ACC112 (cell line): ENCODE measurements at regions not wholly inside any gene's neighbourhood (a gene's known extent, or its start where the extent isn't known, plus 50 kb on each side); places are given as distances from the start of the nearest gene placed in this dataset.

Experiments
- H2AFZ ChIP-seq: fragments of 200-600 bp; sonication (generic); one replicate; pipeline ENCODE4 v1.6.0; 2017; ENCODE audit warnings: antibody characterized with exemption, low read length; ENCODE audit not compliant: unreplicated experiment
- H3K27ac ChIP-seq: fragments of 200-600 bp; sonication (generic); 2 replicates; pipeline ENCODE4 v1.5.1; 2014; ENCODE audit warnings: low read depth, mild to moderate bottlenecking, antibody characterized with exemption, low read length, moderate library complexity
- H3K27me3 ChIP-seq: fragments of 200-600 bp; sonication (generic); 2 replicates; pipeline ENCODE4 v1.6.1; 2014; ENCODE audit warnings: mild to moderate bottlenecking, antibody characterized with exemption, low read length, moderate library complexity, mixed read lengths; ENCODE audit not compliant: insufficient read depth
- H3K36me3 ChIP-seq: fragments of 200-600 bp; sonication (generic); 2 replicates; pipeline ENCODE4 v1.6.1; 2016; ENCODE audit warnings: mild to moderate bottlenecking, antibody characterized with exemption, low read length, moderate library complexity, mixed read lengths; ENCODE audit not compliant: insufficient read depth
- H3K4me1 ChIP-seq: fragments of 200-600 bp; sonication (generic); one replicate; pipeline ENCODE4 v1.6.1; 2016; ENCODE audit warnings: low read length, mixed read lengths; ENCODE audit not compliant: insufficient read depth, unreplicated experiment, control insufficient read depth
- H3K4me3 ChIP-seq: fragments of 200-600 bp; sonication (generic); 2 replicates; pipeline ENCODE4 v1.5.1; 2014; ENCODE audit warnings: mild to moderate bottlenecking, low read depth, low read length
- H3K79me2 ChIP-seq: fragments of 200-600 bp; sonication (generic); one replicate; pipeline ENCODE4 v1.6.0; 2016; ENCODE audit warnings: low read length; ENCODE audit not compliant: control insufficient read depth, unreplicated experiment, insufficient read depth

DNA sequence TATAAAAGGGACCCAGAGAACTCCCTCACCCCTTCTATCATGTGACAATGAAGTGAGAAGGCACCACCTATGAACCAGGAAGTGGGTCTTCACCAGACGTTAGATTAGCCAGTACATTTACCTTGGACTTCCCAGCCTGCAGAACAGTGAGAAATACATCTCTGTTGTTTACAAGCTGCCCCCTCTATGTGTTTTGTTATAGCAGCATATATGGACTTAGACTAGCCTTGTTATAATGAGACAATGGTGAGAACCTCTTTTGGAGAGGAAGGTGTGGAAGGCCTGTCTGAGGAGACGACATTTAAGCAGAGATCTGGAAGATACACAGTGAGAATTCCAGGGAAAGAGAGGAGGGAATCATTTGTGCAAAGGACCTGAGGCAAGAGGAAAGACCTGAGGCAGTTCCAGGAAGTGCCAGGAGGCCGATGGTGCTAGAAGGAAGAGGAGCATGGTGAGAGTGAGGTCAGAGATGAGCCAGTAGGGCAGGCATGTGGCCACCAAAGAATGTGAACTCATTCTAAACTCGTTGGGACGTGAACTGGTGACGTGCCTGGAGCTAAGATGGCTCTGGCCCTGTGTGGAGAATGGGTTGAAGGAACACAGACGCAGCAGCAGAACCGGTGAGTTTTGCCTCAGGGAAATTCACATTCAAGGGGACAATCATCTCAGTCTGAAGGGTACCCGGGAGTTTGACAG is 98.9 kb upstream of the IRF2BP2 start:
- peaks cover 20% of the 10 kb centered on the region for H3K4me1 ChIP-seq
- no peak overlapping the region for H3K4me3 ChIP-seq
- H3K79me2 ChIP-seq, result no peaks in the 10 kb centered on the region
- no peaks in the 10 kb centered on the region for H3K36me3 ChIP-seq
- H2AFZ ChIP-seq, result no peak overlapping the region
- no peaks in the 10 kb centered on the region for H3K27me3 ChIP-seq
- H3K27ac ChIP-seq, result no peak overlapping the region

DNA sequence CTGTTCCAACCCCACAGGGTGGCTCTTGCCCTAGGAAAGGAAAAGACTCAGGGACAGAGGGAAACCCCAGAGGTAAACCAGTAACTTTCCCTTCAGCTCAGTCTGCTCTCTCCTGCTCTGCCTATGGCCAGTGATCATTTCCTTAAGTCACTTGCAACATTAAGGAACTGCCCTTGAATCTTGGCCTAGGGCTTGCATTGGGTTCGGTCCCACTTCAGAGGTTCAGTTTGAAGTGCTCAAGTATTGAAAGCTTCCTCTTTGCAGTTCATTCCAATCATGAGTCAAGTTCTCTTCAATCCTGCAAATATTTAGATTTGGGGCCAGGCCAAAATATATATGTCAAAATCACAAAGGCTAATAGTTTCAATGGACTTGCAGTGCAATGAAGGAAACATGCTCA is 97.7 kb upstream of the IRF2BP2 start:
- Histone ChIP-seq H3K4me3 (no peak overlapping the region), H3K36me3 (no peaks in the 10 kb centered on the region), H2AFZ (peak overlapping the region; percentile 80)

DNA sequence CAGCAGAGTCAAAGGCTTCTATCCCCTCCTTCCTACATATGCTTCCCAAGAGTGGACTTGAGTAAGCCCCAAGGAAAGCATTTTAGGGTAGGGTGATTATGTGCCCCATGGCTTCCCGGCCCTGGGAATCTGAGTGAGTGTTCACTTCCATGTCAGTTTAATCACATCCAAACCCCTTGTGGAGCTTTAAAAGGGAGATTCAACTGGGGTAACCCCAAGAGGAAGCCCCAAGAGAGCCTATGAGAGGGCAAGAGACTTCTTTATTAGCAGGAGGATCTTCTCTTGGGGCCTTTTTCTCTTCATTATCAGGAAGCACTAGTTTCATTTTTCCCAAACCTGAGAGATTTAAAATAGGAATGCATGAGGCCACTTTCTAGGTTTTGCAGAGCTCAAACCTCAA is 97.0 kb upstream of the IRF2BP2 start:
- Histone ChIP-seq H3K36me3 (no peaks in the 10 kb centered on the region), H3K27ac (peak overlapping the region; percentile 31; the same call in 1 of the 2 replicates), H3K4me3 (no peak overlapping the region), H3K27me3 (no peaks in the 10 kb centered on the region), H3K4me1 (peaks cover 20% of the 10 kb centered on the region), H2AFZ (no peak overlapping the region), H3K79me2 (no peaks in the 10 kb centered on the region)

More for the DNA sequence above, 97.7 kb upstream of the IRF2BP2 start:
- H3K79me2 ChIP-seq, result no peaks in the 10 kb centered on the region
- H3K27me3 ChIP-seq, result no peaks in the 10 kb centered on the region
- peak overlapping the region; percentile 31; the same call in 1 of the 2 replicates for H3K27ac ChIP-seq
- H3K4me1 ChIP-seq, result peaks cover 20% of the 10 kb centered on the region

DNA sequence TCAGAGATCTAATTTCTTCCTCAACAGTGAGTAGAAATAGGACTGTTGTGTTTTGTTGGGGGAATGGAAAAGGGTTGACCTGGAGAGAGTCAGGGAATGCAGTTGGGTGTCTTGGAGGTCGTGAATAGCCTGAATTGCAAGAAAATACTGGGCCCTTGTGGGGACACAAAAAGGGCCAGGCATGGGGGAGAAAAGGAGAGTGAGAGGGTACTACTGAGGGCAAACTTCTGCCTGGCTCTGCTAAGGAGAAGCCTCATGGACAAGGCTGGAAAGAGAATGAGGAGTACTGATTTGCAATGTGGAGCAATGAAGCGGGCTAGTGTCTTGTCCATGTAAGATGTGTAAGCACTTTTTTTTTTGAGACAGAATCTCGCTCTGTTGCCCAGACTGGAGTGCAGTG is 96.2 kb upstream of the IRF2BP2 start:
- H3K4me1 ChIP-seq, result peaks cover 16% of the 10 kb centered on the region
- H3K27ac ChIP-seq, result no peak overlapping the region
- no peaks in the 10 kb centered on the region for H3K36me3 ChIP-seq
- no peaks in the 10 kb centered on the region for H3K27me3 ChIP-seq
- H3K4me3 ChIP-seq, result no peak overlapping the region
- no peaks in the 10 kb centered on the region for H3K79me2 ChIP-seq
- H2AFZ ChIP-seq, result no peak overlapping the region

DNA sequence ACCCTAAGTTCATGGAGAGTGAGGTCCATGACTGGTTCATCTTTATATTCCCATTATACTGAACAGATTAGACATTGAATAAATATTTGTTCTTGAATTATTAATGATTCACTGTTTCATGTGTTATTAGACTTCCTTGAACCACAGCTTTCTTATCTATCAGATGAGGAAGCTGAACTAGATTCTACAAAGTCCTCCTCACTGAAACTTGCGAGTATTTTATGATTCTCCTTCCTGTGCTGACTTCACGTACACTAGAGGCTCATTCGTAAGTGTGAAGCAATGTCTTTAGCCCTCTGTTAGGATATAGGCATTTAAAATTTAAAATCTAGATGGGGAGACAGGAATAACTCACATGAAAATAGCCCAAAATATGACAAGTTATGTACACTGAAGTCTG is 95.6 kb upstream of the IRF2BP2 start:
- Histone ChIP-seq H3K4me1 (peaks cover 16% of the 10 kb centered on the region), H3K27ac (no peak overlapping the region), H3K79me2 (no peaks in the 10 kb centered on the region), H3K27me3 (no peaks in the 10 kb centered on the region), H2AFZ (no peak overlapping the region), H3K4me3 (no peak overlapping the region), H3K36me3 (no peaks in the 10 kb centered on the region)

DNA sequence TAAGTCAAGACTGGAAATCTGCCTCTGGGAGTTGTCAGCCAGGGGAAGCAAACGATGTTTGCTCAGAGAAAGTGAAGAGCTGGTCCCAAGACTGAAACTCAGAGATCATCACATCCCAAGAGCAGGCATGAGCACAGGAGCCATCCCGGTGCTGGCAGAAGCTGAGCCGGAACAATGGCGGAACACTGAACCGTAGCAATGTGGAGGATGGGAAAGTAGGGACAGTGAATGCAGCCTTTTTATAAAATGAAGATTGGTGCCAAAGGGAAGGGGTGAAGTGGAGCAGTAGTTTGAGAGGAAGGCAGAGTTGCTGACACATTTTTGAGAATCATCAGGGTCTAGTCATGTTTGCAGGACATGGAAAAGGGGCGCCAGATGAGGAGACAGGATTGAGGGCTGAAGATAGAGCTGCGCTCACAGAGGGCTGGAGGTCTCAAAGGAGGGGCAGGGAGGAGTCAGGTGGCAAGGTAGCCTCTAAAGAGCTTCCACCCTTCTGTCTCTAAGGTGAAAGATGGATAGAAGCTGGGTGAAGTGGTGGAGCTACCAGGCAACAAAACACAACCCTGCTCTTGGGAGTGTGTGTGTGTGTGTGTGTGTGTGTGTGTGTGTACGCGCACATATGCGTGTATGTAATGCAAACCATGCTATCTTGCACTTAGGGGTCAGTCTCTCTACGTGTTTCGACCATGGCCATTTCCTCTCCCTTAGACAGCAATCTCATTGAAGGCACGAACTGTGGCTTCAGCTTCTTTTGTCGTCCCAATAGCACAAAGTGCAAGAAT is 94.3 kb upstream of the IRF2BP2 start:
- Histone ChIP-seq H3K36me3 (no peaks in the 10 kb centered on the region), H3K27ac (no peak overlapping the region), H3K27me3 (no peaks in the 10 kb centered on the region), H3K79me2 (no peaks in the 10 kb centered on the region), H3K4me3 (no peak overlapping the region), H3K4me1 (peaks cover 26% of the 10 kb centered on the region), H2AFZ (no peak overlapping the region)

DNA sequence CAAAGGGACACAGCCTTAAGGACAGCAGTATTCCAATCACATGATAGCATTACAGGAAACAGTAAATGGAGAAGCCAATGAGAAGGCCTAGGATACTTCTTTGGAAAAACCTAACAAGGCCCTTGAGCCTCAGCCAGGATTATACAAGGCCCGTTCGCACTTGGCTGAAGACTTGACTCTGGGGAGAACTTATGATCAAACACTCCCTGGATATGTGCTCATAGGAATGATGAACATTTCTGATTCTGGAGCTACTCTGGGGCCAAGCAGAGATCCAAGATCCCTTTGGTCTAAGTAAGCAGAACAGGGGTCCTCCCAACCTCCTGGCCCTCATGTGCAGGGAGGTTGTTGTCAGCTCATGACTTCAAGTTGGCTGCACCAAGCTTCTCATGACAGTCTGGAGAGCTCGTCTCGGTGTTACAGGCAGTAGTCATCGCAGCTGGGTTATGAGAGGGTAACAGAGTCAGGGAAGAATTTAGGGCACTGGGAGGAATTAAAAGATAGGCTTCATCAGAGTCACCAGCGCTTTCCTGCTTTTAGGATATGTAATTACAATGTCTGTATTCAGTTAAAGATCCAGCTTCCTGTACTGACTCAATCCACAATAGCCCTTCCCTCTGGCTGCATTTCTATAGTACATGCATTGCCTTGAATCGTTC is 92.5 kb upstream of the IRF2BP2 start:
- no peaks in the 10 kb centered on the region for H3K27me3 ChIP-seq
- no peaks in the 10 kb centered on the region for H3K79me2 ChIP-seq
- no peak overlapping the region for H2AFZ ChIP-seq
- no peak overlapping the region for H3K4me3 ChIP-seq
- H3K27ac ChIP-seq, result no peak overlapping the region
- H3K4me1 ChIP-seq, result peaks cover 20% of the 10 kb centered on the region
- no peaks in the 10 kb centered on the region for H3K36me3 ChIP-seq

DNA sequence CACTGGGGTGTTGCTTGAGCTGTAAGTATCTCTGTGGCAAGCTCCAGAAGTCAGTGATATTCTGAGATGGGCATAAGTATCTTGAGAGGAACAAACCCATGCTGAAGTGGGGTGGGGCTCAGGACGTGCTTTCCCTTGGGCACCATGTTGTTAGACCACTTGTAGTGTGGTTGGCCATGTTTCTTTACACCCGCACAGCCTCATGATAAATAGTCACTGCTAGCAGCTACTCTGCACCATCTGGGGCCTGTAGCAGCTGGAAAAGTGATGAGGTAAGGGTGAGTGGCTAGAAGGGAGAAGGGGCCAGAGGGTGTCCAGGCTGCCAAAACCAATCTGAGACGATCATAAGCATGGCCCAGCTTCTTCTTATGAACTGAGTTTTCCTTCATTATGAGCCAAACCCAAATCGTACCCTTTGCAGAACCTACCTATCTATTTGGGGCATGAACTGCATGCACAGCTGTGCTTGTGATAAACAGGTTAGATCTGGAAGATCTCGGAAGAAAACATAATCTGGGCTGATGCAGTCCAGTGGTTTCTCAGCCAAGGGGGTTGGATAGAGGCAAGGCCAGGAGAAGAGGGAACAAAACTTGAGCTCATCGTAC is 91.9 kb upstream of the IRF2BP2 start:
- Histone ChIP-seq H3K4me3 (no peak overlapping the region), H3K4me1 (peaks cover 14% of the 10 kb centered on the region), H3K27ac (no peak overlapping the region), H3K79me2 (no peaks in the 10 kb centered on the region), H2AFZ (no peak overlapping the region), H3K27me3 (no peaks in the 10 kb centered on the region), H3K36me3 (no peaks in the 10 kb centered on the region)

DNA sequence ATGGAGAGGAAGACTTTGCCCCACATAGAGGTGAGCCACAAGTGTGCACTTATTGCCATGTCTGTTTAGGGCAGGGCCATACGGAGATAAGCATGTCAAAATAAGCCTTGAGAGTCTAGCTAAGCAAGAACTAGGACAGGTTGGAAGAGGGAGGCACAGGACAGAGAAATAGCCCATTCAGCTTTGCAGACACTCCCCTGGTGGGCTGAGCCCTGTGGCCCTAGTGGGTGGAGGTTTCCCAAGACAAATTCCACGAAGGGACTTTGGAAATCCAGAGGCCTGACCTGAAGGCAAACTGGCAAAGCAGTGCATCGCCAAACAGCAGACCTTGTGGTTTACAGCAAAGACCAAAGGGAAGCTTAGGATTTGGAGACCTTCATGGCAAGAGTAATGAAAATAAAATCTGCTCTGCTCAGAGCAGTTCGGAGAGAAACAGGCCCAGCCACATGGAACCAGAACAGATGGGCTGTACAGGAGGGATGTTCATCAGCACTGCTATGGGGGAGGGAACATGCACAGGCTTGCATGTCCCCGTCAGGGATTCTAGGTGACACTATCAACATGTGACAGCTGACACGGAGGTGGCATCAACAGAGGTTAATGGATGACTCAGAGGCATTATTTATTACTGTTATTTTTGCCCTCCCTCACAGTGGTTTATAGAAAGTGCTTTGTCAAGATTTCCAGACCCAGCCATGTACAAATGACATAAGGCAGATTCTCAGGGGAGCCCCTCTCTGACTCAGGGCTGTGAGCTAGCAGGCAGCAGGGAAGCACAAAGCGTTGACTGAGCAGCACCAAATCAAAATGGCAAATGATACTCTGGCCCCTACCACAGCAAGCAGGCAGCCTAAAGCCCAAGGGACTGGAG is 90.1 kb upstream of the IRF2BP2 start:
- Histone ChIP-seq H2AFZ (peak overlapping the region; percentile 29), H3K27ac (peak overlapping the region; percentile 31), H3K79me2 (no peaks in the 10 kb centered on the region), H3K36me3 (no peaks in the 10 kb centered on the region), H3K4me1 (peaks cover 14% of the 10 kb centered on the region), H3K27me3 (no peaks in the 10 kb centered on the region), H3K4me3 (no peak overlapping the region)

DNA sequence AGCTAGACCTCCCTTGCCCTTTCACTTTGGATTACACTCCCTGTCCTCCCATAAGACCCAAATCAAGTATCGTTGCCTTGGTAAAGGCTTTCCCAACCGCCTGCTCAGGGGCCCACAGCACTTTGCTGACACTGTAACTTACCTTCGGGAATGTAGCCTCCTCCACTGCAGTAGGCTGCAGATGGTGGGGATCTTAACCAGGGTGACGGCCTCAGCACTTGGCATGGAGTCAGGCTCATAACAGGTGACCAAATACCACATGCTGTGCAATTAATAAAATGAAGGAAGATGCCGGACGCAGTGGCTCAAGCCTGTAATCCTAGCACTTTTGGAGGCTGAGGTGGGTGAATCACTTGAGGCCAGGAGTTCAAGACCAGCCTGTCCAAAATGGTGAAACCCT is 88.7 kb upstream of the IRF2BP2 start:
- Histone ChIP-seq H3K4me3 (no peak overlapping the region), H3K27me3 (no peaks in the 10 kb centered on the region), H3K4me1 (peaks cover 14% of the 10 kb centered on the region), H3K27ac (no peak overlapping the region), H3K79me2 (no peaks in the 10 kb centered on the region), H3K36me3 (no peaks in the 10 kb centered on the region), H2AFZ (no peak overlapping the region)
